Stomach smooth muscle (tissue), 2 donors: ENCODE measurements at regions not wholly inside any gene's neighbourhood (a gene's known extent, or its start where the extent isn't known, plus 50 kb on each side); places are given as distances from the start of the nearest gene placed in this dataset.
"Not testable (repeated sequence)": the region's sequence is repeated elsewhere in the genome, so short reads cannot be mapped to it uniquely, and the experiment has no call there.

Experiments used
- H3K27ac ChIP-seq: one replicate; pipeline ENCODE4 v1.7.0; 2013; ENCODE audit warnings: mild to moderate bottlenecking, low read length, inconsistent platforms
- H3K27me3 ChIP-seq, 2 donors: one replicate each; pipeline ENCODE4 v1.7.0; 2013; ENCODE audit warnings: low read length in 2 of 2; ENCODE audit not compliant: insufficient read depth in 2 of 2, control insufficient read depth in 1 of 2
- H3K36me3 ChIP-seq, 2 donors: one replicate each; pipeline ENCODE4 v1.7.0; 2013; ENCODE audit warnings: low read length in 2 of 2; ENCODE audit not compliant: control insufficient read depth in 2 of 2, insufficient read depth in 2 of 2
- H3K4me1 ChIP-seq: one replicate; pipeline ENCODE4 v1.7.0; 2013; ENCODE audit warnings: low read length; ENCODE audit not compliant: control insufficient read depth, insufficient read depth
- H3K4me3 ChIP-seq, 2 donors: one replicate each; pipeline ENCODE4 v1.7.0; 2013; ENCODE audit warnings: low read length in 2 of 2
- H3K9ac ChIP-seq, 2 donors: one replicate each; pipeline ENCODE4 v1.7.0; 2013; ENCODE audit warnings: low read length in 2 of 2, mild to moderate bottlenecking in 1 of 2
- H3K9me3 ChIP-seq, 2 donors: one replicate each; pipeline ENCODE4 v1.7.0; 2013; ENCODE audit warnings: low read length in 2 of 2; ENCODE audit not compliant: control insufficient read depth in 2 of 2
- donor health status: healthy.
- donor health status: Pancreatic carcinoma.

DNA sequence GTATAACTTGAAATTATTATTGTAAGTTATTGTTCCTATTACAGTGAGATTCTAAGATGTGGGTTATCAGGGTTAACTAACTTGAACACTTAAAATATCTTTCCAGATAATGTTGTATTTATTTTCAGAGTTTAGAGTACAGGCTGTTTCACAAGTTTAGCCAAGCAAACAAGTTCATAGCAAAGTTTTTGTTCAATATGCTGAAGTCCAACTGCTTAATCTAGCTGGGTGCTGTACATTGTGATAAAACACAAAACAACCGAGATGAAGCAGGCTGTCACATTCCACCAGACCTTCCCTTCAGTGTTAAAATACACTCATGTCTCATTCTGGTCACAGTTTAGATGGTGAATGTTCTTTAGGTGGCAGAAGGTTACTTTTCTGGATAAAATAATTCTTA is 148.0 kb upstream of the PCDH20 start:
- Histone ChIP-seq H3K27me3 (no peaks in the 10 kb centered on the region), H3K4me3 (no peak overlapping the region), H3K27ac (no peak overlapping the region), H3K9me3 (no peaks in the 10 kb centered on the region), H3K36me3 (no peaks in the 10 kb centered on the region), H3K9ac (no peak overlapping the region), H3K4me1 (no peaks in the 10 kb centered on the region)

GRCh38 chr13:61546911-61547310 is 131.3 kb upstream of the PCDH20 start:
- Histone ChIP-seq H3K9ac (no peak overlapping the region), H3K27ac (no peak overlapping the region), H3K4me1 (no peaks in the 10 kb centered on the region), H3K27me3 (no peaks in the 10 kb centered on the region), H3K36me3 (no peaks in the 10 kb centered on the region), H3K4me3 (no peak overlapping the region), H3K9me3 (no peaks in the 10 kb centered on the region)

DNA sequence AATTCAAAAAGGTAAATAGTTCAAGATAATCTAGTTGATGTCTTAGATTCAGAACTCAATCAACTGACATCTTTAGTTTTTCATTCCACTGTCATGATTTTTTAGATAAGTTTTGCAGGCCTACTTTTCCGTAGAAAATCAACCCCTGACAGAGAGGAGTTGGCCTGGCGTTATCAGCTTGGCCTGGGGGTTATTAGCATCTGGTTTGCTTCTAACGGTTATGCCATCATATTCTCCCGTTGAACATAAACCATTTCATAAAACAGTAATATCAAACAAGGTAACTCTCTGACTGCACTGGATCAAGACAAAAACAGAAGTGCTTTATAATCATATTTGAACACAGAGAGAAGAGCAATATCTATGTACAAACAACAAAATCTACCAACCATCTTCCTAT is 130.8 kb upstream of the PCDH20 start:
- no peak overlapping the region for H3K4me3 ChIP-seq
- no peaks in the 10 kb centered on the region for H3K36me3 ChIP-seq
- no peaks in the 10 kb centered on the region for H3K4me1 ChIP-seq
- H3K27ac ChIP-seq: no peak overlapping the region
- no peak overlapping the region for H3K9ac ChIP-seq
- no peaks in the 10 kb centered on the region for H3K27me3 ChIP-seq
- no peaks in the 10 kb centered on the region for H3K9me3 ChIP-seq

- Histone ChIP-seq H3K27me3 (no peaks in the 10 kb centered on the region), H3K27ac (no peak overlapping the region), H3K4me1 (no peaks in the 10 kb centered on the region), H3K36me3 (no peaks in the 10 kb centered on the region), H3K4me3 (no peak overlapping the region), H3K9me3 (peaks cover 0 to 3% of the 10 kb centered on the region in 2 donors), H3K9ac (no peak overlapping the region)
Observed at GRCh38 chr13:61536433-61536832, 120.8 kb upstream of the PCDH20 start.

DNA sequence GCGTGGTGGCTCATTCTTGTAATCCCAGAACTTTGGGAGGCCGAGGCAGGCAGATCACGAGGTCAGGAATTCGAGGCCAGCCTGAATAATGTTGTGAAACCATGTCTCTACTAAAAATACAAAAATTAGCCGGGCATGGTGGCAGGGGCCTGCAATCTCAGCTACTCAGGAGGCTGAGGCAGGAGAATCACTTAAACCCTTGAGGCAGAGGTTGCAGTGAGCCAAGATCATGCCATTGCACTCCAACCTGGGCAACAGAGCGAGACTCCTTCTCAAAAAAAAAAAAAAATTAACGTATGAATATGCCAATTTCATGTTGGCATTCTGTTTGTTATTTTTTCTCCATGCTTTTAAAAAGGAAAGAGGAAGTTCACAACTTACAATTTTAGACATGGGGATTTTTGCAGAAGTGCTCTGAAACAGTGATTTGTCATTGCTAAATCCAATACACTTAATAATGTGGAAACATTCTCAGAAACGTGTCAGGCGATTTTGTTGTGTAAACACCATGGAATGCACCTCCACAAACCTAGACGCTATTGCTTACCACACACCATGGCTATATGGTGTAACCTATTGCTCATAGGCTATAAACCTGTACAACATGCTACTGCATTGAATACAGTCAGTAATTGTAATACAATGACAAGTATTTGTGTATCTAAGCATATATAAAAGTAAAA is 115.9 kb upstream of the PCDH20 start:
- Histone ChIP-seq H3K27ac (no peak overlapping the region), H3K4me1 (no peaks in the 10 kb centered on the region), H3K9me3 (peaks cover 0 to 3% of the 10 kb centered on the region in 2 donors), H3K36me3 (no peaks in the 10 kb centered on the region), H3K9ac (no peak overlapping the region), H3K27me3 (no peaks in the 10 kb centered on the region), H3K4me3 (no peak overlapping the region)

DNA sequence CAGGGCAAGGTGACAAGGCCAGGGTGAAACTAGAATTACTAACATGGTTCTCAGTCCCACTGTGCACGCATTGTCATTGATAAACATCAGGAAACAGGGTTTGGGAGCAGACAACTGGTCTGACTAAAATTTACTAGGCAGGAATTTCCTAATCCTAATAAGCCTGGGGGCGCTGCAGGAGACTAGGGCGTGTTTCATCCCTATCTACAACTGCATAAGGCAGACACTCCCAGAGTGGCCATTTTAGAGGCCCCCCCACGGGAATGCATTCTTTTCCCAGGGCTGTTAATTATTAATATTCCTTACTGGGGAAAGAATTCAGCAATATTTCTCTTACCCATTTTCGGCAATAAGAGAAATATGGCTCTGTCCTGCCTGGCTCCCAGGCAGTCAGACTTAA is 103.6 kb upstream of the PCDH20 start:
- H3K36me3 ChIP-seq, H3K27ac ChIP-seq, H3K27me3 ChIP-seq, H3K4me1 ChIP-seq, H3K9ac ChIP-seq, H3K4me3 ChIP-seq, H3K9me3 ChIP-seq: not testable (repeated sequence)

DNA sequence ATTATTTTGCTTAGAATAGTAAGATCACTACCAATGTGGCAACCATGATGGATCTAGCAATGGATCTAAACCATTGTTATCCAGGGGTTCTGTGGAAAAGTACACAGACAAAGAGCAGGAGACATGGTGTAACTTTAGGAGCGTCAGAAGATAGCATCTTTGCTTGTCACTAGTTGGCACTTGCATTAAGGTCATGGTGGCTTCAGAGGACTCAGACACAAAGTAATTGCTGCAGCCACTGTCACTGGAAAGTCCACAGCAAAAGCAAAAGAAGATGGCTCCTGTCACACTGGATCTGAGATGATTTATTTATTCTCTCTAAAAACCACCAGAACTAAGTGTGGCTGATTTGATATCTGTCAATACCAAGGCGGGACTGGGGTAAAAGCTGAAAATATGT is 93.3 kb upstream of the PCDH20 start:
- Histone ChIP-seq H3K9ac (no peak overlapping the region), H3K36me3 (no peaks in the 10 kb centered on the region), H3K4me3 (no peak overlapping the region), H3K27me3 (no peaks in the 10 kb centered on the region), H3K27ac (no peak overlapping the region), H3K9me3 (no peaks in the 10 kb centered on the region), H3K4me1 (no peaks in the 10 kb centered on the region)

- Histone ChIP-seq H3K36me3 (no peaks in the 10 kb centered on the region), H3K9me3 (no peaks in the 10 kb centered on the region), H3K9ac (no peak overlapping the region), H3K4me1 (no peaks in the 10 kb centered on the region), H3K4me3 (no peak overlapping the region), H3K27ac (no peak overlapping the region), H3K27me3 (no peaks in the 10 kb centered on the region)
Observed at GRCh38 chr13:61500176-61500575, 84.5 kb upstream of the PCDH20 start.

- H3K4me1 ChIP-seq: no peaks in the 10 kb centered on the region
- H3K9me3 ChIP-seq: no peaks in the 10 kb centered on the region
- H3K27me3 ChIP-seq: no peaks in the 10 kb centered on the region
- H3K27ac ChIP-seq: no peak overlapping the region
- no peaks in the 10 kb centered on the region for H3K36me3 ChIP-seq
- no peak overlapping the region for H3K4me3 ChIP-seq
- H3K9ac ChIP-seq: no peak overlapping the region
Observed at GRCh38 chr13:61495648-61496047, 80.0 kb upstream of the PCDH20 start.

- H3K27me3 ChIP-seq, H3K9ac ChIP-seq, H3K9me3 ChIP-seq, H3K27ac ChIP-seq, H3K36me3 ChIP-seq, H3K4me3 ChIP-seq, H3K4me1 ChIP-seq: not testable (repeated sequence)
Observed at GRCh38 chr13:61493556-61493955, 77.9 kb upstream of the PCDH20 start.

- H3K9me3 ChIP-seq: no peaks in the 10 kb centered on the region
- H3K4me3 ChIP-seq: no peak overlapping the region
- no peaks in the 10 kb centered on the region for H3K36me3 ChIP-seq
- no peaks in the 10 kb centered on the region for H3K27me3 ChIP-seq
- no peaks in the 10 kb centered on the region for H3K4me1 ChIP-seq
- no peak overlapping the region for H3K9ac ChIP-seq
- H3K27ac ChIP-seq: no peak overlapping the region
Observed at GRCh38 chr13:61486496-61486895, 70.8 kb upstream of the PCDH20 start.
